ENCODE measurements at regions not wholly inside any gene's neighbourhood (a gene's known extent, or its start where the extent isn't known, plus 50 kb on each side); places are given as distances from the start of the nearest gene placed in this dataset.

DNA sequence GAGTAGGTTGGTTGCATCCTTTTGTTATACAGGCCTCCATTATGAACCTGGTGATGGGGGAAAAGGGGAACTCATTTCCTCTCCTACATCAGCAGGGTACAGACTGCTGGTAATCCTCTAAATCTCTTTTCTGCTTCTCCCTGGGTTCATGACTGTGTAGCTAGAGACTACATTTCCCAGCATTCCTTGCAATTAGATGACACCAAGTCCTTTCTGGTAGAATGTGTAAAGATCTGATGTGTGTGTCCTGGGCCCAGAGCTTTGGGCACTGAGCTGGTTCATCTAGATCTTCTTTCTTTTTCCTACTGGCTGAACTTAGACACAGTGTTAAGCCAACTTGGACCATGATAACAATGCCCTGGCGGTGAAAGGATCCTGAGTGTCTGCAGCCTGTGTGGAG lies 104.7 kb upstream of the IFNGR1 start:
- TF ChIP-seq CTCF (IDR thresholded peaks at IDR 0.05; ENCODE audit: low read depth, low read length), result no peak
- Histone ChIP-seq H3K9me3 (ENCODE audit: severe bottlenecking) (no peaks in the 10 kb centered on the region), H3K27me3 (ENCODE audit: insufficient read depth, low read depth, severe bottlenecking) (no peaks in the 10 kb centered on the region), H3K36me3 (no peaks in the 10 kb centered on the region), H3K4me3 (ENCODE audit: low read depth, low read length) (no peak overlapping the region), H3K27ac (no peak overlapping the region)
- DNase-seq, result no peak

DNA sequence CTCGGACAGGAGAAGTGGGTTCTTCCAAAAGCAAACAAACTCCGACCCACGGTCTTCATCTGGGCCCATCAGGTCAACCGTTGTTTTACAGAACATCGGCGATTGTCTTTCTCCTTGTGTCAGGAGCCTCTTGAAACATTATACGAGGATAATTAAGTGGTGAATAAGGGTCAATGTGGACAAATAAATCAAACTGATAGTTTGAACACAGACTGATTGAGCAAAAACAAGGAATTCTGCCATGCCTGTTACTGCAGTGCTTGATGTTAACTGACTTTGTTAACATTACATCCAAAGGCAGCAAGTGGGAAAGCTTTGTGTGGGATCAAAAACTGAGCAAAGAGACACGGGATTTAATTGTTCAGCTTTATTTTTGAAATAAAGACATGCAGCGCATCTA lies 101.1 kb upstream of the IFNGR1 start:
- no peaks in the 10 kb centered on the region for H3K9me3 ChIP-seq (ENCODE audit: severe bottlenecking)
- H3K27me3 ChIP-seq (ENCODE audit: insufficient read depth, low read depth, severe bottlenecking), result no peaks in the 10 kb centered on the region
- TF ChIP-seq CTCF (IDR thresholded peaks at IDR 0.05; ENCODE audit: low read depth, low read length), result no peak
- no peaks in the 10 kb centered on the region for H3K36me3 ChIP-seq
- DNase-seq, result no peak
- no peak overlapping the region for H3K27ac ChIP-seq
- H3K4me3 ChIP-seq (ENCODE audit: low read depth, low read length), result no peak overlapping the region

DNA sequence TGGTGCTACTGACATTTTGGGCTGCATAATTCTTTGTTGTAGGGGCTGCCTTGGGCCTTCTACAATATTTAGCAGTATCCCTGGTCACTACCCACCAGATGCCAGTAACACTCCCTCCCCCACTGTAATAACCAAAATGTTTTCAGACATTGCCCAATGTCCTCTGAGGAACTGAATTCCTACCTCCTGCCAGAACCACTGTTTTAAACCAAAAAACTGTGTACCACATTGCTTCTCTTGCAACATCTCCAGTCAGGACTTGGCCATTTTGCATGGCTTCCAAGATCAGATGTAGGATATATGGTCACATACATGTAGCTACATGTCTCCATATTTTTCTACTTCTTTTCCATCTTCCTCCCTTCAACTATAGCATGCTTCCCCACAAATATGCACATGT lies 97.4 kb upstream of the IFNGR1 start:
- no peak for TF ChIP-seq CTCF (IDR thresholded peaks at IDR 0.05; ENCODE audit: low read depth, low read length)
- H3K27ac ChIP-seq, result no peak overlapping the region
- H3K27me3 ChIP-seq (ENCODE audit: insufficient read depth, low read depth, severe bottlenecking), result no peaks in the 10 kb centered on the region

DNA sequence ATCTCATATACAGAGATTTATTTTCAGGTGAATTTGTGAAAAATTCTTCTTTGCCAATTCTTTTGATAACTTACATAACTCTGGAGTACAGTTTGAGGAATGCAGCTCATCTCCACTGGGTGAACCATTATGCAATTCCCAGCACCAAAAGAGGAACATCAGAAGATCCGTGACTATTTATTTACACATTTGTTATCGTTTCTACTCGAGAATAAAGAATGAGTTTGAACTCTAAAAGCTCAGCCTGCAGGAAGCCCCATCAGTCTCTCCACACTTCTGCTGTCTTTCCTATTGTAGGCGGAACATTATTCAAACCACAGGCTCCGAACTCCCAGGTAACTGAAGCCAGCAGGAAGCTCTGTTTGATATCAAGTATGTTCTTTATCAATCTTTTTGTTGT lies 95.9 kb upstream of the IFNGR1 start:
- no peak overlapping the region for H3K4me3 ChIP-seq (ENCODE audit: low read depth, low read length)
- DNase-seq, result no peak
- no peaks in the 10 kb centered on the region for H3K9me3 ChIP-seq (ENCODE audit: severe bottlenecking)
- TF ChIP-seq CTCF (IDR thresholded peaks at IDR 0.05; ENCODE audit: low read depth, low read length), result no peak
- no peaks in the 10 kb centered on the region for H3K36me3 ChIP-seq
- no peaks in the 10 kb centered on the region for H3K27me3 ChIP-seq (ENCODE audit: insufficient read depth, low read depth, severe bottlenecking)
- H3K27ac ChIP-seq, result no peak overlapping the region

More for the DNA sequence above, 97.4 kb upstream of the IFNGR1 start:
- Histone ChIP-seq H3K9me3 (ENCODE audit: severe bottlenecking) (no peaks in the 10 kb centered on the region), H3K4me3 (ENCODE audit: low read depth, low read length) (no peak overlapping the region), H3K36me3 (no peaks in the 10 kb centered on the region)
- DNase-seq, result no peak

- Histone ChIP-seq H3K27ac (no peak overlapping the region), H3K27me3 (ENCODE audit: insufficient read depth, low read depth, severe bottlenecking) (no peaks in the 10 kb centered on the region), H3K36me3 (no peaks in the 10 kb centered on the region), H3K9me3 (ENCODE audit: severe bottlenecking) (no peaks in the 10 kb centered on the region), H3K4me3 (ENCODE audit: low read depth, low read length) (no peak overlapping the region)
- TF ChIP-seq CTCF (IDR thresholded peaks at IDR 0.05; ENCODE audit: low read depth, low read length), result peak; percentile 59
- DNase-seq, result peak; percentile 67
Measured at GRCh38 chr6:137313928-137314855, 95.0 kb upstream of the IFNGR1 start.
